Liver (tissue), 3 donors: ENCODE measurements at regions not wholly inside any gene's neighbourhood (a gene's known extent, or its start where the extent isn't known, plus 50 kb on each side); places are given as distances from the start of the nearest gene placed in this dataset.

ENCODE experiments used
- MAX ChIP-seq: IDR thresholded peaks from 2 replicates; pipeline ENCODE4 v1.6.1; 2016; ENCODE audit warnings: antibody characterized with exemption
- RAD21 ChIP-seq, 2 donors: IDR thresholded peaks; 2 replicates each; pipeline ENCODE4 v1.6.1; 2016; ENCODE audit warnings: antibody characterized with exemption in 2 of 2, mild to moderate bottlenecking in 2 of 2
- REST ChIP-seq: IDR thresholded peaks from 2 replicates; pipeline ENCODE4 v1.6.1; 2016; ENCODE audit warnings: antibody characterized with exemption, mild to moderate bottlenecking
- TF ChIP-seq, protein P1 (sequence below): fragments of 150-350 bp; IDR thresholded peaks from 2 replicates; pipeline ENCODE4 v1.5.1; 2017; ENCODE audit warnings: improper control_type of control experiment, low read depth, low read length; ENCODE audit not compliant: missing input control
- donor health status: healthy.
- donor health status: healthy.

DNA sequence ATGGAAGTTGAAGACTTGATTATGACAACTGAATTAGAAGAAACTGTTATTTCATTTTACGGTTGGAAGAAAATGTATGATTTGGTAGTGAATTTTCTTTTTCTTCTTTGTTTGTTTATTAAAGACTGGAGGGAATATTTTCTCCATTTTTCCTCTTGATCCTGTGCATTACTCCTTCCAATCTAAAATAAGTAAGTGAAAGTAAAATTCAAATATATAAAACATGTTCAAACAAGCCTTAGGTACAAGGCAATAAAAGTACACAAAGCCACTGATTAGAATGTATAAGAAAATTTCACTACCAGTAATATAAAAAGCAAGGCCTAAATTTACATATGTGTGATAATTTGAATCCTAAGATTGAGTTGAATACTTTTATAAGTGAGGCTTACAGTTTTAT lies 181.2 kb upstream of the MME start:
- TF ChIP-seq RAD21 (IDR thresholded peaks at IDR 0.05) (no peak), REST (no peak), MAX (no peak)
- TF ChIP-seq, protein P1, sequence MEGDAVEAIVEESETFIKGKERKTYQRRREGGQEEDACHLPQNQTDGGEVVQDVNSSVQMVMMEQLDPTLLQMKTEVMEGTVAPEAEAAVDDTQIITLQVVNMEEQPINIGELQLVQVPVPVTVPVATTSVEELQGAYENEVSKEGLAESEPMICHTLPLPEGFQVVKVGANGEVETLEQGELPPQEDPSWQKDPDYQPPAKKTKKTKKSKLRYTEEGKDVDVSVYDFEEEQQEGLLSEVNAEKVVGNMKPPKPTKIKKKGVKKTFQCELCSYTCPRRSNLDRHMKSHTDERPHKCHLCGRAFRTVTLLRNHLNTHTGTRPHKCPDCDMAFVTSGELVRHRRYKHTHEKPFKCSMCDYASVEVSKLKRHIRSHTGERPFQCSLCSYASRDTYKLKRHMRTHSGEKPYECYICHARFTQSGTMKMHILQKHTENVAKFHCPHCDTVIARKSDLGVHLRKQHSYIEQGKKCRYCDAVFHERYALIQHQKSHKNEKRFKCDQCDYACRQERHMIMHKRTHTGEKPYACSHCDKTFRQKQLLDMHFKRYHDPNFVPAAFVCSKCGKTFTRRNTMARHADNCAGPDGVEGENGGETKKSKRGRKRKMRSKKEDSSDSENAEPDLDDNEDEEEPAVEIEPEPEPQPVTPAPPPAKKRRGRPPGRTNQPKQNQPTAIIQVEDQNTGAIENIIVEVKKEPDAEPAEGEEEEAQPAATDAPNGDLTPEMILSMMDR = no peak
